DND-41 (cell line): ENCODE measurements at regions not wholly inside any gene's neighbourhood (a gene's known extent, or its start where the extent isn't known, plus 50 kb on each side); places are given as distances from the start of the nearest gene placed in this dataset.
"Not testable (repeated sequence)": the region's sequence is repeated elsewhere in the genome, so short reads cannot be mapped to it uniquely, and the experiment has no call there.

Experiments
- ATAC-seq: fragments of 200-7000 bp; cut with Tn5 transposase; 3 replicates; pipeline ENCODE4 v1.9.1; 2021; ENCODE audit warnings: low read depth; ENCODE audit not compliant: insufficient read depth
- DNase-seq: peaks from one replicate; pipeline ENCODE4 v3.0.0-alpha.2; 2020
- H2AFZ ChIP-seq: 2 replicates; pipeline ENCODE4 v1.6.0; 2012; ENCODE audit warnings: low read depth, low read length
- H3K27ac ChIP-seq: 2 replicates; pipeline ENCODE4 v1.5.1; 2012; ENCODE audit warnings: low read length, inconsistent platforms
- H3K27me3 ChIP-seq: fragments of 200-600 bp; sonication (generic); 2 replicates; pipeline ENCODE4 v1.6.0; 2012; ENCODE audit warnings: low read length, mild to moderate bottlenecking, inconsistent platforms; ENCODE audit not compliant: insufficient read depth, poor library complexity
- H3K36me3 ChIP-seq: 2 replicates; pipeline ENCODE4 v1.5.1; 2012; ENCODE audit warnings: low read length, inconsistent platforms; ENCODE audit not compliant: insufficient read depth
- H3K4me1 ChIP-seq: 2 replicates; pipeline ENCODE4 v1.5.1; 2012; ENCODE audit warnings: mild to moderate bottlenecking, low read length; ENCODE audit not compliant: insufficient read depth
- H3K4me2 ChIP-seq: 2 replicates; pipeline ENCODE4 v1.6.0; 2012; ENCODE audit warnings: mild to moderate bottlenecking, moderate library complexity, low read length, inconsistent platforms; ENCODE audit not compliant: insufficient read depth
- H3K4me3 ChIP-seq, 2 experiments: fragments of 200-600 bp in 1 of 2; shearing (Covaris generic) in 1 of 2; 2 replicates each; pipeline ENCODE4 v1.5.1; 2012 to 2016; ENCODE audit warnings: inconsistent platforms in 2 of 2, low read length in 2 of 2, mild to moderate bottlenecking in 2 of 2, low read depth in 1 of 2, moderate library complexity in 1 of 2
- H3K79me2 ChIP-seq: 2 replicates; pipeline ENCODE4 v1.6.0; 2012; ENCODE audit warnings: low read length, inconsistent platforms; ENCODE audit not compliant: insufficient read depth
- H3K9ac ChIP-seq: 2 replicates; pipeline ENCODE4 v1.6.0; 2012; ENCODE audit warnings: low read depth, mild to moderate bottlenecking, inconsistent platforms, low read length, moderate library complexity
- H3K9me3 ChIP-seq: 2 replicates; pipeline ENCODE4 v1.5.1; 2012; ENCODE audit warnings: low read length, moderate library complexity, mild to moderate bottlenecking, inconsistent platforms; ENCODE audit not compliant: insufficient read depth, severe bottlenecking
- H4K20me1 ChIP-seq: 2 replicates; pipeline ENCODE4 v1.6.0; 2012; ENCODE audit warnings: low read length; ENCODE audit not compliant: insufficient read depth
- CTCF ChIP-seq: IDR thresholded peaks from 2 replicates; pipeline ENCODE4 v1.5.1; 2012; ENCODE audit warnings: borderline replicate concordance, low read length, moderate library complexity, mild to moderate bottlenecking; ENCODE audit not compliant: poor library complexity, severe bottlenecking; ENCODE audit errors: extremely low read depth
- EZH2 ChIP-seq: IDR thresholded peaks from 3 replicates; pipeline ENCODE4 v1.6.1; 2012; ENCODE audit warnings: borderline replicate concordance, low read depth, mild to moderate bottlenecking, moderate library complexity, low read length, inconsistent platforms; ENCODE audit not compliant: severe bottlenecking

- Histone ChIP-seq H3K9ac (no peak overlapping the region), H4K20me1 (no peaks in the 10 kb centered on the region), H3K4me1 (no peaks in the 10 kb centered on the region), H3K36me3 (no peaks in the 10 kb centered on the region), H3K27me3 (no peaks in the 10 kb centered on the region), H3K9me3 (no peaks in the 10 kb centered on the region), H2AFZ (no peak overlapping the region), H3K27ac (no peak overlapping the region), H3K4me2 (no peak overlapping the region), H3K4me3 (no peak overlapping the region), H3K79me2 (no peaks in the 10 kb centered on the region)
- no peak for ATAC-seq
- DNase-seq: no peak
- TF ChIP-seq EZH2: no peak
Measured at GRCh38 chr5:85605381-85605780, 1012.4 kb upstream of the COX7C start.

GRCh38 chr5:85614489-85614888 lies 1003.3 kb upstream of the COX7C start:
- Histone ChIP-seq H2AFZ (no peak overlapping the region), H3K4me3 (no peak overlapping the region), H4K20me1 (no peaks in the 10 kb centered on the region), H3K79me2 (no peaks in the 10 kb centered on the region), H3K4me2 (no peak overlapping the region), H3K36me3 (no peaks in the 10 kb centered on the region), H3K27me3 (no peaks in the 10 kb centered on the region), H3K9ac (no peak overlapping the region), H3K9me3 (no peaks in the 10 kb centered on the region), H3K27ac (no peak overlapping the region), H3K4me1 (no peaks in the 10 kb centered on the region)
- ATAC-seq (no peak), DNase-seq (no peak)
- TF ChIP-seq EZH2 (no peak), CTCF (no peak)

- H3K9me3 ChIP-seq: no peaks in the 10 kb centered on the region
- no peaks in the 10 kb centered on the region for H3K4me1 ChIP-seq
- H4K20me1 ChIP-seq: no peaks in the 10 kb centered on the region
- no peak overlapping the region for H3K9ac ChIP-seq
- ATAC-seq (no peak), DNase-seq (no peak)
- H3K79me2 ChIP-seq: no peaks in the 10 kb centered on the region
- H3K27ac ChIP-seq: no peak overlapping the region
- no peaks in the 10 kb centered on the region for H3K27me3 ChIP-seq
- H3K36me3 ChIP-seq: no peaks in the 10 kb centered on the region
- no peak overlapping the region for H3K4me3 ChIP-seq
- no peak overlapping the region for H3K4me2 ChIP-seq
- H2AFZ ChIP-seq: no peak overlapping the region
- no peak for TF ChIP-seq CTCF
- TF ChIP-seq EZH2: no peak
Measured at GRCh38 chr5:85621668-85622067, 996.1 kb upstream of the COX7C start.

DNA sequence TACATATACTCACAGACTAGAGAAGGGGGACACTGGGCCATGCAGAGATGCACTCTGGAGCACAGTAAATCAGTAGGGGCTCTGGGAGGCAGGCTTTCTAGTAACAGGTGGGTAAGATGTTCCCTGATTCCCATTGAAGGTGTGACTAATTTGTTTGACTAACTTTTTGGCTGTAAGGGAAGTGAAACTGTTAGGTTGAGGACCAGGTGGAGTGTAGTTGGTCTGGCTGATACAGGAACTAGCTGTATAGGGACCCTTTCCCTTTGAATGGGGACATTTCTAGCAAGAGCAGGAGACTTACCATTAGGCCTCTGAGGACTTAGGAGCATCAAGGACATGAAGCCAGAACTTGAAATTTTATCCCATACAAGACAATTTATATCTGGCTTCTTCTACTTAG lies 989.6 kb upstream of the COX7C start:
- no peak overlapping the region for H2AFZ ChIP-seq
- DNase-seq: no peak
- TF ChIP-seq EZH2: no peak
- no peak for TF ChIP-seq CTCF
- no peaks in the 10 kb centered on the region for H3K9me3 ChIP-seq
- H3K4me3 ChIP-seq: no peak overlapping the region
- no peak overlapping the region for H3K9ac ChIP-seq
- no peaks in the 10 kb centered on the region for H3K36me3 ChIP-seq
- H3K27me3 ChIP-seq: no peaks in the 10 kb centered on the region
- ATAC-seq: no peak
- H3K79me2 ChIP-seq: no peaks in the 10 kb centered on the region
- H3K27ac ChIP-seq: no peak overlapping the region
- no peak overlapping the region for H3K4me2 ChIP-seq
- H4K20me1 ChIP-seq: no peaks in the 10 kb centered on the region
- H3K4me1 ChIP-seq: no peaks in the 10 kb centered on the region

DNA sequence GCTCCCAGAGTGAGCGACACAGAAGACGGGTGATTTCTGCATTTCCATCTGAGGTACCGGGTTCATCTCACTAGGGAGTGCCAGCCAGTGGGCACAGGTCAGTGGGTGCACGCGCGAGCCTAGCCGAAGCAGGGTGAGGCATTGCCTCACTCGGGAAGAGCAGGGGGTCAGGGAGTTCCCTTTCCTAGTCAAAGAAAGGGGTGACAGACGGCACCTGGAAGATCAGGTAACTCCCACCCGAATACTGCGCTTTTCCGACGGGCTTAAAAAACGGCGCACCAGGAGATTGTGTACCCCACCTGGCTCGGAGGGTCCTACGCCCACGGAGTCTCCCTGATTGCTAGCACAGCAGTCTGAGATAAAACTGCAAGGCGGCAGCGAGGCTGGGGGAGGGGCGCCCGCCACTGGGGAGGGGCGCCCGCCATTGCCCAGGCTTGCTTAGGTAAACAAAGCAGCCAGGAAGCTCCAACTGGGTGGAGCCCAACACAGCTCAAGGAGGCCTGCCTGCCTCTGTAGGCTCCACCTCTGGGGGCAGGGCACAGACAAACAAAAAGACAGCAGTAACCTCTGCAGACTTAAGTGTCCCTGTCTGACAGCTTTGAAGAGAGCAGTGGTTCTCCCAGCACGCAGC lies 979.1 kb upstream of the COX7C start:
- H3K4me3 ChIP-seq, H3K27ac ChIP-seq, H3K9me3 ChIP-seq, H3K27me3 ChIP-seq, H3K79me2 ChIP-seq, H3K4me1 ChIP-seq, H4K20me1 ChIP-seq, DNase-seq, H3K4me2 ChIP-seq, ATAC-seq, H3K9ac ChIP-seq, H2AFZ ChIP-seq, H3K36me3 ChIP-seq: not testable (repeated sequence)
